ENCODE measurements at regions not wholly inside any gene's neighbourhood (a gene's known extent, or its start where the extent isn't known, plus 50 kb on each side); places are given as distances from the start of the nearest gene placed in this dataset.

GRCh38 chr16:5966004-5966403 is 868.4 kb upstream of the EEF2KMT start:
- no peak for ATAC-seq
- no peak for DNase-seq
- in situ Hi-C loops (cut with MboI; ENCODE audit: low sequenced_read_pairs in 4 of 4) (no loop called here), intact Hi-C loops (cut with DNase I; ENCODE audit: low total_unique reads) (no loop called here)
- Histone ChIP-seq H3K36me3 (no peaks in the 10 kb centered on the region), H3K4me1 (no peaks in the 10 kb centered on the region), H3K27ac (no peak overlapping the region), H3K27me3 (no peaks in the 10 kb centered on the region), H3K4me3 (no peak overlapping the region), H3K9me3 (no peaks in the 10 kb centered on the region)
- TF ChIP-seq CTCF (IDR thresholded peaks at IDR 0.05 in 4 of 5, conservative IDR thresholded peaks at IDR 0.05 in 1 of 5), result no peak
- no peak for TF ChIP-seq POLR2A (IDR thresholded peaks at IDR 0.05)

- no peaks in the 10 kb centered on the region for H3K36me3 ChIP-seq
- intact Hi-C loops (cut with DNase I; ENCODE audit: low total_unique reads) (no loop called here), in situ Hi-C loops (cut with MboI; ENCODE audit: low sequenced_read_pairs in 4 of 4) (no loop called here)
- no peaks in the 10 kb centered on the region for H3K27me3 ChIP-seq
- no peaks in the 10 kb centered on the region for H3K9me3 ChIP-seq
- DNase-seq (no peak), ATAC-seq (no peak)
- H3K4me1 ChIP-seq, result no peaks in the 10 kb centered on the region
- H3K4me3 ChIP-seq, result no peak overlapping the region
- no peak overlapping the region for H3K27ac ChIP-seq
- no peak for TF ChIP-seq POLR2A (IDR thresholded peaks at IDR 0.05)
- TF ChIP-seq CTCF (IDR thresholded peaks at IDR 0.05 in 4 of 5, conservative IDR thresholded peaks at IDR 0.05 in 1 of 5), result no peak
Measured at GRCh38 chr16:5965321-5965720, 867.7 kb upstream of the EEF2KMT start.

- H3K4me3 ChIP-seq, result no peak overlapping the region
- H3K36me3 ChIP-seq, result no peaks in the 10 kb centered on the region
- in situ Hi-C loops (cut with MboI; ENCODE audit: low sequenced_read_pairs in 4 of 4) (no loop called here), intact Hi-C loops (cut with DNase I; ENCODE audit: low total_unique reads) (no loop called here)
- H3K9me3 ChIP-seq, result no peaks in the 10 kb centered on the region
- TF ChIP-seq POLR2A (IDR thresholded peaks at IDR 0.05), result no peak
- TF ChIP-seq CTCF (IDR thresholded peaks at IDR 0.05 in 4 of 5, conservative IDR thresholded peaks at IDR 0.05 in 1 of 5), result no peak
- no peaks in the 10 kb centered on the region for H3K27me3 ChIP-seq
- DNase-seq, result no peak
- ATAC-seq, result no peak
- no peak overlapping the region for H3K27ac ChIP-seq
- H3K4me1 ChIP-seq, result no peaks in the 10 kb centered on the region
Measured at GRCh38 chr16:5951486-5951885, 853.9 kb upstream of the EEF2KMT start.

GRCh38 chr16:5944971-5945370 is 847.4 kb upstream of the EEF2KMT start:
- intact Hi-C loops (cut with DNase I; ENCODE audit: low total_unique reads) (no loop called here), in situ Hi-C loops (cut with MboI; ENCODE audit: low sequenced_read_pairs in 4 of 4) (no loop called here)
- DNase-seq, result no peak
- H3K27ac ChIP-seq, result no peak overlapping the region
- TF ChIP-seq CTCF (IDR thresholded peaks at IDR 0.05 in 4 of 5, conservative IDR thresholded peaks at IDR 0.05 in 1 of 5) (no peak), POLR2A (IDR thresholded peaks at IDR 0.05) (no peak)
- H3K4me3 ChIP-seq, result no peak overlapping the region
- H3K27me3 ChIP-seq, result no peaks in the 10 kb centered on the region
- no peaks in the 10 kb centered on the region for H3K9me3 ChIP-seq
- ATAC-seq, result no peak
- no peaks in the 10 kb centered on the region for H3K4me1 ChIP-seq
- no peaks in the 10 kb centered on the region for H3K36me3 ChIP-seq

- no peak for TF ChIP-seq POLR2A (IDR thresholded peaks at IDR 0.05)
- no peak for TF ChIP-seq CTCF (IDR thresholded peaks at IDR 0.05 in 4 of 5, conservative IDR thresholded peaks at IDR 0.05 in 1 of 5)
- Histone ChIP-seq H3K36me3 (no peaks in the 10 kb centered on the region), H3K27me3 (no peaks in the 10 kb centered on the region), H3K4me3 (no peak overlapping the region), H3K4me1 (no peaks in the 10 kb centered on the region), H3K9me3 (no peaks in the 10 kb centered on the region), H3K27ac (no peak overlapping the region)
- intact Hi-C loops (cut with DNase I; ENCODE audit: low total_unique reads) (loop anchor here (2.0 kb wide), 1 partner anchor 14 kb away; no protein-coding TSS in a partner anchor), in situ Hi-C loops (cut with MboI; ENCODE audit: low sequenced_read_pairs in 4 of 4) (no loop called here)
- DNase-seq (no peak), ATAC-seq (no peak)
Measured at GRCh38 chr16:5938607-5939006, 841.0 kb upstream of the EEF2KMT start.
